ENCODE measurements at regions not wholly inside any gene's neighbourhood (a gene's known extent, or its start where the extent isn't known, plus 50 kb on each side); places are given as distances from the start of the nearest gene placed in this dataset.

DNA sequence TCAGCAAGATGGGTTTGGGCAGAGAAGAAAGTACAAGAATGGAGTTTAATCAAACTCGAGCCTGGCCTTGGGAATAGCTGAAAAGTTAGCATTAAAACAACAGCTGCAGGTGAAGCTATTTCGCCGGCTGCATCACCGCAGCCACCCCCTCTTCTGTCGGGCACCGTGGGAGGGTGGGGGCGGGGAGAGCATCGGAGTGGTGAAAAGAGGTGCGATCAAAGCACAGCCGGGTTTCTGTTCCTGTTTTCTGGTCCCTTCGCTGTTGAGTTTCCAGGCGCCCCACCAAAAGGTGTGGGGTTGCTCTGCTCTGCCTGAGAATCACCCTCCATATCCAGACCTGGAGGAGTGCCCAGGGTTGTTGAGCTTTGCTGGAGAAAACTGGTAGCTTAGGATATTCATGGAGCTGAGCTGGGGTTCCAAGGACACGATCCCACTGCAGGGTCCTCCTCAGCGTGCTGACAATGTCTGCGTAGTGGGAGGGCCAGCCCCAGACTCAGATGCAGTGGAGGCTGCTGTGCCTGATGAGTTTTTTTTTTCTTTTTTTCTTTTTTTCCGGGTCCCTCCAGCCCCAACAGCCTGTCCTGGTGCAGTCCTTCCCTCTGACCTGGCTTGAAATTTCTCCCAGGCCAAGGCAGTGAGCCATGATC is 127.5 kb upstream of the C1orf174 start:
- DNase-seq (ENCODE audit: missing footprints) (no peak), ATAC-seq (no peak)
- intact Hi-C loops (cut with DNase I): no loop called here

DNA sequence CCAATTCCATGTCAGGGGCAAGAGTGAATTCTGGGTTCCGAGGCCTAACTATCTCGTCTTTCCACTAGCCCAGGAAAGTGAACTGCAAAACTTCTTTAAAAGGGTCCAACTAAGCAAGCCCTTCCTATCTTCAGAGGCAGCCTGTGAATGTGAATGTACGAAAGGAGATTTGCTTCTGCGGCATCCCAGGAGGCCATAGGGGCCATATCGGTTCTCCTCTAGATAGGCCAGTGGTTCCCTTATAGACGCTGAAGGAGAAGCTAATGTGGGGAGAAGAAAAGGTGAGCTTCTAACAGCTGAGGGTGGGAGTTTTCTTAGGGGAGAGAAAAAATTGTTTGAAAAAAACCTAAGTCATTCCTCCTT is 128.0 kb upstream of the C1orf174 start:
- no peak for ATAC-seq
- intact Hi-C loops (cut with DNase I): no loop called here
- no peak for DNase-seq (ENCODE audit: missing footprints)

DNA sequence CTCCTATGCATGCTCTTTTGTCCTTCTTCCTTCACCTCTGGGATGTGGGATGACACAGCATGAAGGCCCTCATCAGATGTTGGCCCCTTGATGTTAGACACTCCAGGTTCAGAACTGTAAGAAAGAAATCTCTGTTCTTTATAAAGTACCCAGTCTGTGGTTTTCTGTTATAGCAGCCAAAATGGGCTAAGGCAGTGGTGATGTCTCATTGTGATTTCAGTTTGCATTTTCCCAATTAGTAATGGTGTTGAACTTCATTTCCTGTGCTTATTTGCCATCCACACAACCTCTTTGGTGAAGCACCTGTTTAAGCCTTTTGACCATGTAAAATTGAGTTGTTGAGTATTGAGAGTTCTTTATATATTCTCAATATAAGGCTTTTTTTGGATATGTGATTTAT is 129.3 kb upstream of the C1orf174 start:
- intact Hi-C loops (cut with DNase I): no loop called here
- no peak for ATAC-seq
- DNase-seq (ENCODE audit: missing footprints): no peak

DNA sequence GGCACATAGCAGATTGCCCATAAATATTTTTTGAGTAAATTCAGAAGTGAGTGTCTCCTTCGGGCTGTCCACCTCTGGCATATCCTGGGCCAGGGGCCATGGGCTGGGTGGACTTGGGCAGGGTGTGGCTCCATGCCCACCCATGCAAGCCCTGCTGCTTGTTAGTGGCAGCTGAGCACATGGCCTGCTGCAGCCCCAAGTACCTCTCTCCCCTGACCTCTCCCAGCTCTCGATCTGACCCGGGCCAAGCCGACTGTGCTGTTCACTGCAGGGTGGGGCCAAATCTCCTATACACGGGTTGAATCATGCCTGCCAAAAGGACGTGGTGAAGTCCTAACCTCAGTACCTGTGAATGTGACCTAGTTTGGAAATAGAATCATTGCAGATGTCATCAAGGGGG is 132.5 kb upstream of the C1orf174 start:
- DNase-seq (ENCODE audit: missing footprints) (no peak), ATAC-seq (no peak)
- intact Hi-C loops (cut with DNase I): no loop called here

DNA sequence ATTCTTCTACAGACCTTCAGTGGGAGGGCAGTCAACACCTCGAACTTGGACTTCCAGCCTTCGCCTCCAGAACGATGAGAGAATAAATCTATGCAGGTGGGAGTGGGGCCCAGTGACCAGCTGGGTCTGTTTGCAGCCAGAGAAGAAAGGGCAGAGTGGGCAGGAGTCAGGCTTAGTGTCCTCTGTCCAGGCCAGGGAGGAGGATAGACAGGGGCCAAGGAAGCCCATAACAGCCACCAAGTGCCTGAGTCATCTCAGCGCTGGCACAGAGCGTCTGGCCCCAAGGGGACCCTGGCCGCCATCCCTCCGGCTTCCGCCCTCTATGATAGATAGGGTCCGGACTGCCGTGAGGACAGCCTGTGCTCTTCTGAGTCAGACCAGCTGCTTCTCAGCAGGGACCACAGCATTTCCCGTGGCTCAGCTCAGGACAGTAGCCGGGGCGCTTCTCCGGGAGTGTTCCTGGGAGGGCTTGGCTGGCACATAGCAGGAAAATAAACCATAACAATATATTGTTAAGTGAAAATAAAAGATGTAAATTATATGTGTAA is 133.1 kb upstream of the C1orf174 start:
- DNase-seq (ENCODE audit: missing footprints) (no peak), ATAC-seq (no peak)
- intact Hi-C loops (cut with DNase I): no loop called here

DNA sequence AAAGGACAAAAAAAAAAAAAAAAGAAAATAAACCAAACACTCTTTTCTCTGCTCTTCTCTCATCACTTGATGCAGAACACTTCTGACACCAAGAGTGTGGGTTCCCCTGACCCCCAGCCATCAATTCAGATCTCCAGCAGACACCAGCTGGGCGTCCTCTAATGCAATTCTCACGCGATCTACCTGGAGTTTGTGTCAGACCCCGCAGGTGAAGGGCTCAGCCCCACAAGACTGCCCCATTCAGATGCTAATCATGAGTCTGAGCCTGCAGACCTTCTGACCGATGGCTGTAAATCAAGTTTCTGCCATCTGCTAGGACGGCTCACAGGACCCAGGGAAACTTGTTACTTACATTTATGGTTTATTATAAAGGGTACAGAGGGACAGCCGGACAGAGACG is 133.6 kb upstream of the C1orf174 start:
- DNase-seq (ENCODE audit: missing footprints) (no peak), ATAC-seq (no peak)
- intact Hi-C loops (cut with DNase I): no loop called here

DNA sequence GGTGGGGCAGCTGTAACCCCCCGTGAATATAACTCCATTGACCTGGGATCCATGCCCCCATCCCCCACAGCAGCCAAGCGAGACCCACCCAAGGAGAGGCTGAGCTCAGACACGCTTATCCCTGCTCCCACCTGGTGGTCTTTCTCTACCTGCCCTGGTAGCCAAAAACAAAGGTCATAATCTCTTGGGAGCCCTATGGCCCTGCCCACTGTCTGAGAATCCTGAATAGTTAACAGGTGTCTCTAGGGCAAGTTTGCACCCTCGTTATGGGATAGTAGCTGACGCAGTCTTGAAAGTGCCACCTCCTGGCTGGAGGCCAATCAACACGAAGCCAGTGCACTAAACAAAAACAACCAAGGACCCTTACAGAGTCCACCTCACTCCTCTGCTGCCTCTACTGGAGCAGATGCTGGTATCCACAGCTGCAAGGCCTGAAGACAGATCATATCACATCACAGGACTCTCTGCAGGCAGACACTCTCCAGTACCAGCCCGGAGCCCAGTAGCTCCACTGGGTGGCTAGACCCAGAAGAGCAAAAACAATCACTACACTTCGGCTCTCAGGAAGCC is 134.3 kb upstream of the C1orf174 start:
- ATAC-seq (no peak), DNase-seq (ENCODE audit: missing footprints) (no peak)
- intact Hi-C loops (cut with DNase I): no loop called here

DNA sequence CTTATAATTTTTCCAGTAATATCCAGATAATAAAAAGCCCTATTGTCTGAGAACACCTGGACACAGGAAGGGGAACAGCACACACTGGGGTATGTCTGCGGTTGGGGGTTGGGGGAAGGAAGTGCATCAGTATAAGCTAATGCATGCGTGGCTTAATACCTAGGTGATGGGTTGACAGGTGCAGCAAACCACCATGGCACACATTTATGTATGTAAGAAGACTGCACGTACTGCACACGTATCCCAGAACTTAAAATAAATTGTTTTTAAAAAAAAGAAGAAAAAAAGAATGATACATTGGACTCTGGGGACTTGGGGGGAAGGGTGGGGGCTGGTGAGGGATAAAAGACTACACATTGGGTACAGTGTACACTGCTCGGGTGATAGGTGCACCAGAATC is 144.9 kb upstream of the C1orf174 start:
- intact Hi-C loops (cut with DNase I): no loop called here
- no peak for DNase-seq (ENCODE audit: missing footprints)
- ATAC-seq: no peak

DNA sequence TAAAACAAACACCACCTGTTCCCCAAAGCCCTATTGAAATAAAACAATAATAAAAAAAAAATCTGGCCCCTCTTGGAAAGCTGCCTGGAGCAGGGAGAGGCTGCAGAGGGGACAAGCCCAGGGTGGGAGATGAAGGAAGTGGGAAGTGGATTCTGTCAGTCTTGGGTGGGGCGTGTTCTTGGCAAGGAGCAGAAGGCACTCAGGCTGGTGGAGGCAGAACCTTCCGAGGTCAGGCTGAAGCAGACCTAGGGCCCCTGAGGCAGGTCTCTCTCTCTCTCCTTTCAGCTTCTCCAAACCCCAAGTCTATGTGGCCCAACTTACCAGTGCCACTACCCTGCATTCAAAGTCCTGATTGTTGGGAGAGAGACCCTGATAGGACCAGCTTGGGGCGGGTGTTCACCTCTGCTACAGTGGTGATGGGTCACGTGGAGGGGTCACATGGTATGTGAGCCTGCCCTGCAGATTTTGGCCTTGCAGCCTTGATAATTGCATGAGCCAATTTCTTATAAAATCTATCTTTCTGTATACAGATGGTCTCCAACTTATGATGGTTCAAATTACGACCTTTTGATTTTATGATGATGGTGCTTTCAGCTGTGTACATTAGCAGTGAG is 145.4 kb upstream of the C1orf174 start:
- intact Hi-C loops (cut with DNase I): no loop called here
- DNase-seq (ENCODE audit: missing footprints): no peak
- no peak for ATAC-seq

DNA sequence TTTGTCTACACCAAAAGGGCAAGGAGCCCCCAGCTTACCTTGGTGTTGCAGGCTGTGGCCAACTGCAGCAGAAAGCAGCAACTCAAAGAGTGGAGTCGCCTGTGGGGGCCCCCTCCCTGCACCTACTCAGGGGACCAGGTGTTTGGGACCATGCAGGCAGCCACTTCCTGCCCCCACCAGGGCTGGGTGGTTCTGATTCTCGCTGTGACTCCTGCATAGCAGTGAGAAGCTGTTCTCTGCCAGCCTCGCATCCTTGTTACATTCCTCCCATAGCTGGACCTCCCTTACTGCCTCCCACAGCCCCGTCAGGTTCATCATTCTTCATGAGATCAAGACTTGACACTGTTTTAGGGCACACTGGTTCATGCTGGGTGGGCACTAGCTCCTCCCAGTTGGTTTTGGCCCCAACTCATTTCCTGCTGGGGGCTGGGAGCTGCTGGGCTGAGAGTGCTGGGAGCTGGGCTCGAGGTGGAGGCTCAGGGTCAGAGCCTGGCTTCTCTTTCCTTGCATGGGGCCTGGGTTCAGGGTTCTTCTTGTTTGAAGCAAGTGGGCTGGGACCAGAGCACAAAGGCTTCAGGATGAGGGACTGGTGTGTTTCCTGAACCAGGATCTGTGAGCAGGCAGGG is 146.9 kb upstream of the C1orf174 start:
- ATAC-seq: no peak
- no peak for DNase-seq (ENCODE audit: missing footprints)
- intact Hi-C loops (cut with DNase I): no loop called here

DNA sequence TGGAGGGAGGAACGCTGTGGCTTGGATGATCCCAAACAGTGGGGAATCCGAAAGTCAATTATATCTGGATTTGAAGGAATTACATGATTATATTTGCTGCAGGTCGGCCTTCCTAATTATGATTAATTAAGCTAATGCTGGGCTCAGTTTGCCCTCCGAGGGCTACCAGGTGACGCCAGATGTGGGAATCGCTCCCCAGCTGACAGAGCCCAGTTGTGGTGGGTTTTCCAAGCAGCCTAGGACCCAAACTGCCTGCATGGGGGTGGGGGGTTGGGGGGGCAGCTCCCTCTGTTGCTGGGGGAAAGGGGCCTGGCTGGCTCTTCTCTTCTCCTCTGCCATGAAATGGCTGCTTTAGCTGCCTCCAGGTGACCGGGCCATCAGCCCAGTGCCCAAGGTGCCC is 147.6 kb upstream of the C1orf174 start:
- DNase-seq (ENCODE audit: missing footprints) (no peak), ATAC-seq (no peak)

DNA sequence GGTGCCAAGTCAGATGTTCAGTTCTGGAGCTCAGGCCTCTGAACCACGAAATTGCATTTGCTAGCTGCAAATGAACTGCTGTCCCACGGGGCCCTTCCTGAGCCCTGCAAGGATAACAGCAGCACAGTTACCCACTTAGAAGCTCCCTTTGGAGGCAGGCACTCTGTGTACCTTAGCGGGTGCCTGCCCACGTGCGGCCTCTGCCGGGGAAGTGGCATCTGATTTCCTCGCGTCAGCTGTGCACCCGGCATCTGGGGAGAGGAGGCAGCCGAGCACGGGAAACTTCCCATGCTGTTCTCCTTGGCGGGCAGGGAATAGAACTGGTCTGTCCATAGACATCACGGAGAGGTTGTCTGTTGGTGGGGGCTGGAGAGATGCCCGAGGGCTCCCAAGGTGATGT is 148.0 kb upstream of the C1orf174 start:
- intact Hi-C loops (cut with DNase I): no loop called here
- DNase-seq (ENCODE audit: missing footprints): no peak
- ATAC-seq: no peak

More for the DNA sequence above, 147.6 kb upstream of the C1orf174 start:
- intact Hi-C loops (cut with DNase I): no loop called here

DNA sequence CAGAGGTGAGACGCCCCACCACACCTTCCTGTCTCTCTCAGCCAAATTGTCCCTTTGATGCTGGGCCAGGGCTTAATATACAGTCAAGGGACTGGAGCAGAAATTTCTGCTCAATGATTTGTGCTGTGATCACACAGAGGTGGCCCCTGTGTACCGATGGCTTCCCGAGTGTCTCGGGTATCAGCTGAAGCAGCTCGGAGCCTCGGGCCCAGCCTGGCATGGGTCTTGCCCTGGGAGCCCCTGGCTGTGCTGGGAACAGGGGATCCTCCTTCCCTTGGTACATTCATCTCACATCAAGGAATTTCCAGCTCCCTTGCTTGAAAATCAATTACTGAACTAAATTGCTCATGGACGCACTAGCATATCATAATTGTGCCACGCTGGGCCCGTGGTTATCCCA is 148.8 kb upstream of the C1orf174 start:
- intact Hi-C loops (cut with DNase I): no loop called here
- DNase-seq (ENCODE audit: missing footprints) (no peak), ATAC-seq (no peak)

DNA sequence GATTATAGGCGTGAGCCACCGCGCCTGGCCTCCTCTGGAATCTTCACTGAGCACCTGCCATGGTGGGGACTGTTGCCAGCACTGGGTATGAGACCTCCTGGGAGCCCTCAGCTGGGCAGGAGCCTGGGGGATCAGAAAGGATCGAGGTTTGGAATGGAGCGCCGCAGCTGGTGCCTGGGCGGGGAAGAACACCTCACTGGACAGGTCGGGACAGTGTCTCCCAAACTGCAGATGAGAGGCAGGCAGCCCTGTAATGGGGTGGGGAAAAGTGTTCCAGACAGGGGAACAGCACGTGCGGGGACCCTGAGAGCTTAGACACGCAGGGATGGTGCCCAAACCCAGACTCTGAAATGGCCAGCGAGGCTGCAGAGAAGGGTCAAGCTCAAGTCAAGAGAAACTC is 150.9 kb upstream of the C1orf174 start:
- ATAC-seq (no peak), DNase-seq (ENCODE audit: missing footprints) (no peak)
- intact Hi-C loops (cut with DNase I): no loop called here

DNA sequence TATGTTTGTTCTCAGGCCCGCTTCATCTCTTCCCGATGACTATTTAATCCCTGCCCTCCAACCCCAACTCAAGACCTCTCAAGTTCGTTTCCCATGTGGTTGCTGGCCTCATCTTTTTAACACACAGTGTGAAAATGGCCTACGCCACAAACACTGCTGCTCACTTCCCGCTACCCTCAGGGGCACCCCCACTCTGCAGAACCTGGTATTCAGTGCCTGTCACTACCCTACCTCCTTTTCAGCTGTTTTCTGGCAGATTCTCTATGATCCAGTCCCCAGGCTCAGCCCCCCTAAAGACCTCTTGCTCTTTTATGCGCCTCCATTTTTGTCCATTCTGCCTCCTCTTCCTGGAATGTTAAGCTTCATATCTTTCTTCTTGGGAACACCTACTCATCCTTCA is 152.6 kb upstream of the C1orf174 start:
- no peak for ATAC-seq

DNA sequence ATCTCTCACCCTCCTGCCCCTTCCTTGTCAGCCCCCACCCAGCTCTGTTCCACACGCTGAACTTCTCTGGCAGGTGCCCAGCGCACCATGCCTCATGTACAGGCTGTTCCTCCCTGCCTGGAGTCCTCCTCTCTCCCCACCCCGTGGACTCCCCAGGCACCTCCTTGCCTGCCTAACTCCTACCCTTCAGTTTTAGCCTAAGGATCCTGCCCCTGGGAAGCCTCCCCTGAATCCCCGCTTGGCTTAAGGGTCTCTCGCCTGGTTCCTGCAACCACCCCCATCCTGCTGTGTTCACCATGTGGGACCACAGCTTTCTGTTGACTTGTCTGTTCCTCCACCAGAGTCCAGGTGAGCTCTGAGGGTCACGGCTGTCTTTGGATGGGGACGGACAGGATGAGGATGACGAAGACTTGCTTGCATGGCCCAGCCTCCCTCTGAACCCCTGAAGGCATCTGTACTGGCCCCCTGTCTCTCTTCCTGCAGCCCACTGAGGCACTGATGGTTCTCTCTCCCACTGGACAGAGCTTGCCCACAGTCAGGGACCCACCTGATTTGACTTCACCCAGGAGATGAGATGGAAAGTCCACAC is 153.2 kb upstream of the C1orf174 start:
- no peak for ATAC-seq
- no peak for DNase-seq (ENCODE audit: missing footprints)
- intact Hi-C loops (cut with DNase I): no loop called here

More for the DNA sequence above, 152.6 kb upstream of the C1orf174 start:
- no peak for DNase-seq (ENCODE audit: missing footprints)
- intact Hi-C loops (cut with DNase I): no loop called here

DNA sequence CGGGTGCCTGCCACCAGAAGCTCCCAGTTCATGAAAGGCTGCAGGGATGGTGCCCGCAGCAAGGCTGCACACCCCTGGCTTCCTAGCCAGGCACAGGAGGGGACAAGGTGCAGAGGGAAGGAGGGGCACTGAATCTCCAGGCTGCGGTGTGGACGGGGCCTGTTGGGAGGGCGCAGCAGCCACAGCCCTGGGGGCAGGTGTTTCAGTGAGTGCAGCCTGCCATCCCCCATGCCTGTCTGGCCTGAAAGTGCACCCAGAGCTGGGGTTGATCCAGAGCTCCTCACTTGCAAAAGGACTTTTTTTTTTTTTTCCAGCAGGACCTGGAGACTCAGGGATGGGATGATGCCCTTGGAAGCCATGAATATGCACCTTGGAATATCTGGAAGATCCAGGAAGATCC is 153.7 kb upstream of the C1orf174 start:
- no peak for DNase-seq (ENCODE audit: missing footprints)
- intact Hi-C loops (cut with DNase I): no loop called here
- no peak for ATAC-seq

DNA sequence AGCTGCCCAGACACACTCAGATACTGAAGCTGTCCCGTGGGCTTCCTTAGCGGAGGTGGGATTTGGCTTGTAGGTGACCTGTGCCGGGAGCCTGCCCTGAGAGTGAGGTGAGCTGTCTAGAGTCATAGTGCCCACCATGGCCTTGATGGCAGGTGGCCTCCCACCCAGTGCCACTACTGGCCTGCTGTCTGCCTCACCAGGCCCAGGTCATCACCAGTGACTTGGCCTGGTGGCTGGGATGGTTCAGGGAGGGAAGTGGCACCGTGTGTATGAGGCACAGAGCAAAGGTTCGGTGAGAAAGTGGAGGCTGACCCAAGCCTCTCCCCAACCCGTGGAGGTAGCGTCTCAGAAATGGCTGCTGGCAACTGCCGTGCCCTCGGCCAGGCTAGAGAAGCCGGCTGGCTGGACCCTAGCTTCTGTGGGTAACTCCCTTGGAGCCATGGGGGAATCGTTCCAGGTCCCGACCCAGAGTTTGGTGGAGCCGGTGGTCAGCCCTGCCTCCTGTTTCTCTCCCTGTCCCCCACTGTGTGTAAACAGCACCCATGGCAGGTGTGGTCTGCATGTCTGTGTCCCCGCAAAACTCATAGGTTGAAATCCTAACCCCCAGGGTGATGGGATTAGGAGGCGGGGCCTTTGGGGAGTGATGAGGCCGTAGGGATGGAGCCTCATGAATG is 155.4 kb upstream of the C1orf174 start:
- DNase-seq (ENCODE audit: missing footprints): no peak
- ATAC-seq: no peak
- intact Hi-C loops (cut with DNase I): no loop called here

DNA sequence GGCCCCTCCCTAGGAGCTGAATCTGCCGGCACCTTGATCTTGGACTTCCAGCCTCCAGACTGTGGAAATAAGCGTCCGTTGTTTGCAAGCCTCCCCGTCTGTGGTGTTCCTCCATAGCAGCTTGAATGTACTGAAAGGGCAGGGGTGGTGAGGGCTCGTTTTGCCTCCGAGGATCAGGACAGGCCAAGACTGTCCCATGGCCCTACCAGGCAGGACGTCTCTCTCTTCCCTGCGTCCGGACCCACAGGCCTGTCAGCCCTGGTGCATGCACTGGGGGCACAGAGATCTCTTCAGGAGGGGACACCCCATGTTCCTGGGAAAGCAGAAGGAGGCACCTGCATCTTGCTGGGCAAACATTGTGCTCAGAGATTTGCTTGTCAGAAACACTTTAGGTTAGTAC is 156.3 kb upstream of the C1orf174 start:
- ATAC-seq: no peak
- intact Hi-C loops (cut with DNase I): no loop called here
- no peak for DNase-seq (ENCODE audit: missing footprints)
